ENCODE measurements at regions not wholly inside any gene's neighbourhood (a gene's known extent, or its start where the extent isn't known, plus 50 kb on each side); places are given as distances from the start of the nearest gene placed in this dataset.

- DNase-seq = no peak
These were observed 338.4 kb downstream of the MN1 start for GRCh38 chr22:27463121-27463660.

- DNase-seq = no peak
These were observed 335.3 kb downstream of the MN1 start for GRCh38 chr22:27466229-27466628.

- no peak for DNase-seq
These were observed 334.6 kb downstream of the MN1 start for GRCh38 chr22:27466778-27467438.

GRCh38 chr22:27467711-27468110 is 333.8 kb downstream of the MN1 start:
- DNase-seq = no peak

GRCh38 chr22:27468712-27469111 is 332.8 kb downstream of the MN1 start:
- DNase-seq = no peak

- DNase-seq = no peak
These were observed 331.3 kb downstream of the MN1 start for GRCh38 chr22:27470169-27470772.

- no peak for DNase-seq
These were observed 328.6 kb downstream of the MN1 start for GRCh38 chr22:27472975-27473374.

- DNase-seq = no peak
These were observed 328.0 kb downstream of the MN1 start for GRCh38 chr22:27473533-27473932.

GRCh38 chr22:27474112-27474571 is 327.4 kb downstream of the MN1 start:
- no peak for DNase-seq

GRCh38 chr22:27474711-27475547 is 326.6 kb downstream of the MN1 start:
- no peak for DNase-seq

GRCh38 chr22:27475548-27475897 is 326.0 kb downstream of the MN1 start:
- no peak for DNase-seq

GRCh38 chr22:27476318-27476717 is 325.2 kb downstream of the MN1 start:
- DNase-seq = no peak

GRCh38 chr22:27476729-27477128 is 324.8 kb downstream of the MN1 start:
- DNase-seq = no peak

- no peak for DNase-seq
These were observed 324.4 kb downstream of the MN1 start for GRCh38 chr22:27477171-27477570.

GRCh38 chr22:27480487-27480886 is 321.1 kb downstream of the MN1 start:
- DNase-seq = no peak

GRCh38 chr22:27482402-27482801 is 319.2 kb downstream of the MN1 start:
- no peak for DNase-seq

- no peak for DNase-seq
These were observed 318.3 kb downstream of the MN1 start for GRCh38 chr22:27483095-27483785.

GRCh38 chr22:27485842-27486241 is 315.7 kb downstream of the MN1 start:
- DNase-seq = no peak

- no peak for DNase-seq
These were observed 313.7 kb downstream of the MN1 start for GRCh38 chr22:27487600-27488452.

- no peak for DNase-seq
These were observed 312.9 kb downstream of the MN1 start for GRCh38 chr22:27488456-27489177.

GRCh38 chr22:27489178-27489675 is 312.3 kb downstream of the MN1 start:
- no peak for DNase-seq

Measured in T-helper 1 cell (primary cell).